Spleen (tissue), 7 donors: ENCODE measurements at regions not wholly inside any gene's neighbourhood (a gene's known extent, or its start where the extent isn't known, plus 50 kb on each side); places are given as distances from the start of the nearest gene placed in this dataset.

Experiments
- CTCF ChIP-seq, 11 experiments: fragments of 200-600 bp in 7 of 11; fragments of 450-650 bp in 4 of 11; sonication (generic) in 4 of 11; IDR thresholded peaks in 8 of 11; conservative IDR thresholded peaks in 3 of 11; 1 replicate in 7 of 11; 2 replicates in 4 of 11; pipeline versions ENCODE4 v1.4.0 to v1.8.0; 2016 to 2021; ENCODE audit warnings: antibody characterized with exemption in 11 of 11, inconsistent platforms in 4 of 11, mild to moderate bottlenecking in 1 of 11
- POLR2A ChIP-seq, 3 donors: fragments of 450-650 bp; IDR thresholded peaks; one replicate each; pipeline ENCODE4 v1.5.1; 2017; ENCODE audit warnings: antibody characterized with exemption in 3 of 3, mild to moderate bottlenecking in 1 of 3
- donor health status: DM: no; HTN: no; CAD: no; lungs with moderate emphysema.
- donor health status: DM: no; HTN: no; CAD: no.
- donor health status: DM: no; HTN: no; CAD: no.

- TF ChIP-seq POLR2A (IDR thresholded peaks at IDR 0.05) (no peak), CTCF (IDR thresholded peaks at IDR 0.05 in 8 of 11, conservative IDR thresholded peaks at IDR 0.05 in 3 of 11) (no peak)
Measured at GRCh38 chr10:3616880-3617279, 168.1 kb downstream of the KLF6 start.
